ENCODE measurements at regions not wholly inside any gene's neighbourhood (a gene's known extent, or its start where the extent isn't known, plus 50 kb on each side); places are given as distances from the start of the nearest gene placed in this dataset.

GRCh38 chr15:91783451-91783850, 70.1 kb upstream of the SLCO3A1 start:
- CTCF ChIA-PET = interaction anchor here (0.8 kb wide), 1 partner anchor 16 kb away, joined by 3 read pairs; no protein-coding TSS in a partner anchor
- H3K36me3 ChIP-seq (ENCODE audit: control insufficient read depth, insufficient read depth, low read length) = no peaks in the 10 kb centered on the region
- POLR2A ChIA-PET = no interaction called here
- TF ChIP-seq, protein P1, sequence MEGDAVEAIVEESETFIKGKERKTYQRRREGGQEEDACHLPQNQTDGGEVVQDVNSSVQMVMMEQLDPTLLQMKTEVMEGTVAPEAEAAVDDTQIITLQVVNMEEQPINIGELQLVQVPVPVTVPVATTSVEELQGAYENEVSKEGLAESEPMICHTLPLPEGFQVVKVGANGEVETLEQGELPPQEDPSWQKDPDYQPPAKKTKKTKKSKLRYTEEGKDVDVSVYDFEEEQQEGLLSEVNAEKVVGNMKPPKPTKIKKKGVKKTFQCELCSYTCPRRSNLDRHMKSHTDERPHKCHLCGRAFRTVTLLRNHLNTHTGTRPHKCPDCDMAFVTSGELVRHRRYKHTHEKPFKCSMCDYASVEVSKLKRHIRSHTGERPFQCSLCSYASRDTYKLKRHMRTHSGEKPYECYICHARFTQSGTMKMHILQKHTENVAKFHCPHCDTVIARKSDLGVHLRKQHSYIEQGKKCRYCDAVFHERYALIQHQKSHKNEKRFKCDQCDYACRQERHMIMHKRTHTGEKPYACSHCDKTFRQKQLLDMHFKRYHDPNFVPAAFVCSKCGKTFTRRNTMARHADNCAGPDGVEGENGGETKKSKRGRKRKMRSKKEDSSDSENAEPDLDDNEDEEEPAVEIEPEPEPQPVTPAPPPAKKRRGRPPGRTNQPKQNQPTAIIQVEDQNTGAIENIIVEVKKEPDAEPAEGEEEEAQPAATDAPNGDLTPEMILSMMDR (IDR thresholded peaks at IDR 0.05; ENCODE audit: insufficient read depth, low read depth, low read length) = no peak
- no peak for DNase-seq (ENCODE audit: low read depth)
- no peaks in the 10 kb centered on the region for H3K27me3 ChIP-seq (ENCODE audit: control insufficient read depth, insufficient read depth, low read length)
- no peak overlapping the region for H3K4me3 ChIP-seq (ENCODE audit: low read depth, low read length)

DNA sequence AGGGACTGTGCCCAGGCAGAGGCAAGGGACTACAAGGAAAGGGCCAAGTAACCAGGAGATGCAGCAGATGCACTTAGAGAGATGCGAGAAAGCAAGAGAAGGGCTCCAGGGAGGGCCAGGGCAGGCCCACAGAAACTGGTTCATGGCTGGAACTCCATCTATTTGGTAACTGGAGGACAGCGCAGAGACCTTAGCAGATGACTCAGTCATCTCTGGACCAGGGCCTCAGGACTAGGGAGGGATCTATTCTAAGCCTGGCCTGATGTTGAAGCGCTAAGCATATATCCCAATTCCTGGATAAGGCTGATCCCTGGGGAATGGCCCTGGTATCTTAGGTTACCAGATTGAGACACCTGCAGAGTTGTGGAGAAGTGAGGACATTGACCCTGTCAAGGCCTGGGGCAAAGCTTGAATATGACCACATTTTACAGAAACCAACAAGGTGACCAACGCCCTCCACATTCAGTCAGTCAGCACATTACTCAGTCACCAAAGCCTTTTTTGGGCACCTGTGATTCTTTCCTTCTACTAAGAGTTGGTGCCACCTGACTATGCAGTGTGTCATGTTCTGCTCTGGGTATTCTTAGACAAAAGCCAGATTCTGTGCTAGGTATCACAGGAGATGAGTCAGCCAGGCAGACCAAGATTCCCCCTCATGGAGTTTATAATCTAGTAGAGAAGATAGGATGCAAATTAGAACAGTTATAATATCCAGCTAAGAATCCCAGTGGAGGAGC, 68.4 kb upstream of the SLCO3A1 start:
- H3K4me3 ChIP-seq (ENCODE audit: low read depth, low read length) = no peak overlapping the region
- TF ChIP-seq, protein P1 (IDR thresholded peaks at IDR 0.05; ENCODE audit: insufficient read depth, low read depth, low read length) = no peak
- H3K27me3 ChIP-seq (ENCODE audit: control insufficient read depth, insufficient read depth, low read length) = no peaks in the 10 kb centered on the region
- ChIA-PET POLR2A (no interaction called here), CTCF (no interaction called here)
- no peak for DNase-seq (ENCODE audit: low read depth)
- H3K36me3 ChIP-seq (ENCODE audit: control insufficient read depth, insufficient read depth, low read length) = no peaks in the 10 kb centered on the region

- DNase-seq (ENCODE audit: low read depth) = no peak
- ChIA-PET CTCF (no interaction called here), POLR2A (no interaction called here)
- no peaks in the 10 kb centered on the region for H3K36me3 ChIP-seq (ENCODE audit: control insufficient read depth, insufficient read depth, low read length)
- H3K4me3 ChIP-seq (ENCODE audit: low read depth, low read length) = no peak overlapping the region
- TF ChIP-seq, protein P1 (IDR thresholded peaks at IDR 0.05; ENCODE audit: insufficient read depth, low read depth, low read length) = no peak
- no peaks in the 10 kb centered on the region for H3K27me3 ChIP-seq (ENCODE audit: control insufficient read depth, insufficient read depth, low read length)
These were observed 66.3 kb upstream of the SLCO3A1 start for GRCh38 chr15:91787198-91787597.

GRCh38 chr15:91789136-91789535, 64.4 kb upstream of the SLCO3A1 start:
- no peak for DNase-seq (ENCODE audit: low read depth)
- ChIA-PET CTCF (no interaction called here), POLR2A (no interaction called here)
- no peak overlapping the region for H3K4me3 ChIP-seq (ENCODE audit: low read depth, low read length)
- H3K36me3 ChIP-seq (ENCODE audit: control insufficient read depth, insufficient read depth, low read length) = no peaks in the 10 kb centered on the region
- TF ChIP-seq, protein P1 (IDR thresholded peaks at IDR 0.05; ENCODE audit: insufficient read depth, low read depth, low read length) = no peak
- no peaks in the 10 kb centered on the region for H3K27me3 ChIP-seq (ENCODE audit: control insufficient read depth, insufficient read depth, low read length)

GRCh38 chr15:91790836-91791235, 62.7 kb upstream of the SLCO3A1 start:
- TF ChIP-seq, protein P1 (IDR thresholded peaks at IDR 0.05; ENCODE audit: insufficient read depth, low read depth, low read length) = no peak
- CTCF ChIA-PET = no interaction called here

More at GRCh38 chr15:91790836-91791235, 62.7 kb upstream of the SLCO3A1 start:
- no peak overlapping the region for H3K4me3 ChIP-seq (ENCODE audit: low read depth, low read length)
- DNase-seq (ENCODE audit: low read depth) = no peak
- no peaks in the 10 kb centered on the region for H3K27me3 ChIP-seq (ENCODE audit: control insufficient read depth, insufficient read depth, low read length)
- POLR2A ChIA-PET = no interaction called here
- no peaks in the 10 kb centered on the region for H3K36me3 ChIP-seq (ENCODE audit: control insufficient read depth, insufficient read depth, low read length)
